ENCODE measurements at regions not wholly inside any gene's neighbourhood (a gene's known extent, or its start where the extent isn't known, plus 50 kb on each side); places are given as distances from the start of the nearest gene placed in this dataset.

- TF ChIP-seq CTCF (IDR thresholded peaks at IDR 0.05) (no peak), POLR2A (IDR thresholded peaks at IDR 0.05) (no peak)
Observed at GRCh38 chr5:67355120-67355713, 158.6 kb upstream of the CD180 start.

Measured in vagina (tissue), 2 donors.